Neural crest cell (in vitro differentiated cells): ENCODE measurements at regions not wholly inside any gene's neighbourhood (a gene's known extent, or its start where the extent isn't known, plus 50 kb on each side); places are given as distances from the start of the nearest gene placed in this dataset.

Source experiments
- DNase-seq: peaks from one replicate; pipeline ENCODE4 v3.0.0; 2021; ENCODE audit warnings: low read depth, mixed read lengths, low spot score
- H3K27ac Mint-ChIP-seq: one replicate; pipeline ENCODE4 v1.8.0; 2021; ENCODE audit warnings: mild to moderate bottlenecking, mixed read lengths; ENCODE audit not compliant: unreplicated experiment
- H3K27me3 Mint-ChIP-seq: 2 replicates; pipeline ENCODE4 v1.8.0; 2021; ENCODE audit warnings: low read depth, mild to moderate bottlenecking, mixed read lengths
- H3K36me3 Mint-ChIP-seq: 2 replicates; pipeline ENCODE4 v1.8.0; 2021; ENCODE audit warnings: low read depth, mild to moderate bottlenecking, mixed read lengths
- H3K4me1 Mint-ChIP-seq: 2 replicates; pipeline ENCODE4 v1.8.0; 2021; ENCODE audit warnings: mixed read lengths
- H3K4me3 Mint-ChIP-seq: one replicate; pipeline ENCODE4 v1.8.0; 2021; ENCODE audit warnings: mild to moderate bottlenecking, mixed read lengths
- H3K9me3 Mint-ChIP-seq: 2 replicates; pipeline ENCODE4 v1.8.0; 2021; ENCODE audit warnings: mixed read lengths
- TF ChIP-seq, protein P1 (sequence below): fragments of 200-600 bp; sonication (generic); conservative IDR thresholded peaks from 2 replicates; pipeline ENCODE4 v1.5.0; 2021; ENCODE audit warnings: antibody characterized with exemption, mild to moderate bottlenecking

DNA sequence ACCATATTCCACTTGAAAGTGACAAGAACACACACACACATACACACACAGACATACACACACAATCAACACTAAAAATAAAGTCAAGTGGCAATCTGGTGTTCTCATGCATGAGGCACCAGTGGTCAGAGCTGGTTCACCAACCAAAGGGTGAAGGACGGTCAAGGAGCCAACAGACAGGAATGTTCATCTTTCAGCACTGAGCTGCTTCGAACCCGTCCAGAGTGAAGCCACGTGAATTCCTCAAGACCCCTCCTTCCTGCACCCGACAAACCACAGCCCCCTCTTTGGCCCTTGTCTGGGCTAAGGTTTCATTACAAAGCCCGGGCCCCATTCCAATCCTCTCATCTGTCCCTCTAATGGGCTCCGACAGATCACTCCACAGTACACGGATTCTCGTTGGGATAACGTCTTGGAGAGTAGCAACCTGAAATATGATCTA lies 84.5 kb upstream of the SMIM23 start:
- TF ChIP-seq, protein P1, sequence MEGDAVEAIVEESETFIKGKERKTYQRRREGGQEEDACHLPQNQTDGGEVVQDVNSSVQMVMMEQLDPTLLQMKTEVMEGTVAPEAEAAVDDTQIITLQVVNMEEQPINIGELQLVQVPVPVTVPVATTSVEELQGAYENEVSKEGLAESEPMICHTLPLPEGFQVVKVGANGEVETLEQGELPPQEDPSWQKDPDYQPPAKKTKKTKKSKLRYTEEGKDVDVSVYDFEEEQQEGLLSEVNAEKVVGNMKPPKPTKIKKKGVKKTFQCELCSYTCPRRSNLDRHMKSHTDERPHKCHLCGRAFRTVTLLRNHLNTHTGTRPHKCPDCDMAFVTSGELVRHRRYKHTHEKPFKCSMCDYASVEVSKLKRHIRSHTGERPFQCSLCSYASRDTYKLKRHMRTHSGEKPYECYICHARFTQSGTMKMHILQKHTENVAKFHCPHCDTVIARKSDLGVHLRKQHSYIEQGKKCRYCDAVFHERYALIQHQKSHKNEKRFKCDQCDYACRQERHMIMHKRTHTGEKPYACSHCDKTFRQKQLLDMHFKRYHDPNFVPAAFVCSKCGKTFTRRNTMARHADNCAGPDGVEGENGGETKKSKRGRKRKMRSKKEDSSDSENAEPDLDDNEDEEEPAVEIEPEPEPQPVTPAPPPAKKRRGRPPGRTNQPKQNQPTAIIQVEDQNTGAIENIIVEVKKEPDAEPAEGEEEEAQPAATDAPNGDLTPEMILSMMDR, result no peak
- no peak overlapping the region for H3K27ac Mint-ChIP-seq
- H3K4me3 Mint-ChIP-seq, result no peak overlapping the region
- H3K4me1 Mint-ChIP-seq, result peaks cover 32% of the 10 kb centered on the region
- no peaks in the 10 kb centered on the region for H3K36me3 Mint-ChIP-seq
- no peak for DNase-seq
- no peaks in the 10 kb centered on the region for H3K27me3 Mint-ChIP-seq
- H3K9me3 Mint-ChIP-seq, result peaks cover 11% of the 10 kb centered on the region

DNA sequence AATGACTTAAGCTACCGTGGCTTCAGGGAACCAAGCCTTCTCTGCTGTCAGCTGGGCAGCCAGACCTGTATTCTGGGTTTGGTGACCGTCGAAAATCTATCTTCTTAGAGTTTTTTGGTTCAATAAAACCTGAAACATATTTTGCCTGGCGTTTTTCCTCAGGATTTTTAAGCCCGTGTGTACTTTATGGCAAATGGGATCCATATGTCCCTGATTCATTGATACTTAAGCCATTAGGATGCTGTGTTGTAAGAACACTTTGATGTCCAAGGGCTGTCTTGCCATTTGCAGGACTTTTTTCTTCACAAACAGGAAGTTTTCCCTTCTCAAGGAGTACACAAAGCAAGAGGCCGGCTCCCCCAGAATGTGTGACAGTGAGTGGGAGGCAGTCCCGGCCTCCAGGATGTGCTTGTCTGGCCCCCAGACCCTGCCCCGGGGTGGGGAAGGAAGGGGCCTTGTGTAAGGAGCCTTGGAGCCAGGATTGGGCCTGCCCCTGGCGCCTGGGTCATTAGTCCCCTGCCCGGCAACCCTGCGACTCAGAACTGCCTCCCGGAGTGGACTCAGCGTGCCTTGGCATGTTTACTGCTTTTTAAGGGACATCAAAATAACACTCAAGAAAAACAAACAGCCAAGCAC lies 83.4 kb upstream of the SMIM23 start:
- Mint-ChIP-seq H3K4me3 (no peak overlapping the region), H3K4me1 (peaks cover 37% of the 10 kb centered on the region), H3K27me3 (no peaks in the 10 kb centered on the region), H3K27ac (no peak overlapping the region), H3K36me3 (no peaks in the 10 kb centered on the region), H3K9me3 (peaks cover 17% of the 10 kb centered on the region)
- no peak for DNase-seq
- TF ChIP-seq, protein P1, result no peak

DNA sequence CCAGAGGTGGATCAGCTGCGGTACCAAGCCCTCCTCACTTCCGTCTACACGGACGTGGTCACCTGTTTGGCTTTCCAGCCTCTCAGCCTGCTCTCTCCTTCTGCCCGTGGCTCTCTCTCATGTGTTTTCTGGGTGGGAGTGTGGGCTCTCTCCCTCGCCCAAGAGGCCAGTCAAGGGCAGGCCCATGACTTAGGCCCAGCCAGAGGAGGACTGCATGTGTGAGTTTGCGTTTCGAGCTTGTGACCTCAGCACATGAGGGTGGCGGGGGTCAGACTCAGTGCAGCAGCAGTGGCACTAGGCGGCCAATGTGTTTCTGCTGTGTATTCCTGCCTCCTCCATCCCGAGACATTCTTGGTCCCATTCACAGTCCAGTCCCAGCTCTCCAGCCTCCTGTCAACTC lies 82.5 kb upstream of the SMIM23 start:
- peaks cover 37% of the 10 kb centered on the region for H3K4me1 Mint-ChIP-seq
- no peaks in the 10 kb centered on the region for H3K27me3 Mint-ChIP-seq
- H3K36me3 Mint-ChIP-seq, result no peaks in the 10 kb centered on the region
- TF ChIP-seq, protein P1, result no peak
- peaks cover 17% of the 10 kb centered on the region for H3K9me3 Mint-ChIP-seq
- no peak for DNase-seq
- H3K27ac Mint-ChIP-seq, result no peak overlapping the region
- H3K4me3 Mint-ChIP-seq, result no peak overlapping the region

DNA sequence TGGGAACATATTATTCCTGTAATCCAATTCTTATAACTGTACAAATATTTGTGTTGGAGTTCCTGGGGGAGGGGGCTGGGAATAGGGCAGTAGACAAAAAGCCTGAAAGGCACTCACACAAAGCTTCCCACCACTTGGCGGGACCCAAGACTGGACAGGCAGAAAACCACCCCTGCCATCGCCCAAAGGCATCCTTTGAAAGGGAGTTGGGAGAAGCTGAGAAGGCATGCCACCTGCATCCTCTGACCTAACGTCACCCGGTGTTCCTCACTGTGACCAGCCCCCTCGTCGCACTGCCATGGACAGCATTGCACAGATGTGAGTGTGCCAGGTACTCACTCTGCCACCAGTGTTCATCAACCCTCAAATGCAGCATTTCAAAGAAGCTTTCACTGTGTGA lies 80.6 kb upstream of the SMIM23 start:
- H3K27me3 Mint-ChIP-seq, result no peaks in the 10 kb centered on the region
- TF ChIP-seq, protein P1, result no peak
- H3K9me3 Mint-ChIP-seq, result peaks cover 17% of the 10 kb centered on the region
- no peak for DNase-seq
- H3K27ac Mint-ChIP-seq, result no peak overlapping the region
- H3K4me3 Mint-ChIP-seq, result no peak overlapping the region
- H3K4me1 Mint-ChIP-seq, result peaks cover 34% of the 10 kb centered on the region
- H3K36me3 Mint-ChIP-seq, result no peaks in the 10 kb centered on the region

DNA sequence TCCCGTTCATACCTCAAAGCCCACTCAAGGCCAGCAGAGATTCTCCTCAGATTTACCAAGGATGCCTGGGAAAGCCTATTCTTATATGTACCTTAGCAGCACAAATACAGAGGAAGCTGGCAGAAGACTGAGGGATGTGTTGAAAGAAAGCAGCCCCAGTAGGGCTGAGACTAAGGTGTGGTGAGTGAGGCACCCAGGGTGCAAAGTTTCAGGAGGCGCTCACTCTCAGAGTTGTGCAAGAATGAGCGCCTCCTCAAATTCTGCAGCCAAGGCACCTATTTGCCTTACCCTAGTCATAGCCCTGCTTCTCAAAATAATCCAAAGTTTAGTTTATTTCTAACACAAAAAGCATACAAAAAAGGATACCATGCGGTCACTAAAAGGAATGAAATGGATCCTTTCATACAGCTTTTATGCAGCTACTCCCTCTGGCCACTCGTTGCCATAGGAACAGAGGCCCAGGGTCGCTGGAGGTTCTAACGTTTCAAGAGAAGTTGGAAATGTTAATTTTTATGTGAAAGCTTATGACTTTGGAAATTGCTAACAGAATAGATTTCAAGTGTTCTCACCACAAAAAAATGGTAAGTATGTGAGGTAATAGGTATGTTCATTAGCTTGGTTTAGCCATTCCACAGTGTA lies 79.7 kb upstream of the SMIM23 start:
- Mint-ChIP-seq H3K4me3 (no peak overlapping the region), H3K27ac (peak overlapping the region; percentile 84), H3K4me1 (peaks cover 32% of the 10 kb centered on the region), H3K36me3 (no peaks in the 10 kb centered on the region), H3K9me3 (peaks cover 17% of the 10 kb centered on the region), H3K27me3 (no peaks in the 10 kb centered on the region)
- DNase-seq, result no peak
- TF ChIP-seq, protein P1, result no peak
